WERI-Rb-1 (cell line): ENCODE measurements at regions not wholly inside any gene's neighbourhood (a gene's known extent, or its start where the extent isn't known, plus 50 kb on each side); places are given as distances from the start of the nearest gene placed in this dataset.

Experiments
- DNase-seq: peaks from one replicate; pipeline ENCODE4 v3.0.0-alpha.2; 2020
- H3K27ac ChIP-seq: fragments of 250-450 bp; sonication (Bioruptor Pico); 2 replicates; pipeline ENCODE4 v1.5.1; 2020; ENCODE audit warnings: mild to moderate bottlenecking, moderate library complexity
- H3K27me3 ChIP-seq: fragments of 250-450 bp; sonication (Bioruptor Pico); 2 replicates; pipeline ENCODE4 v1.5.1; 2021; ENCODE audit warnings: mild to moderate bottlenecking, low read depth, moderate library complexity; ENCODE audit not compliant: insufficient read depth, severe bottlenecking
- H3K36me3 ChIP-seq: fragments of 250-450 bp; sonication (Bioruptor Pico); 2 replicates; pipeline ENCODE4 v1.5.1; 2020; ENCODE audit warnings: mild to moderate bottlenecking, moderate library complexity
- H3K4me3 ChIP-seq: 2 replicates; pipeline ENCODE4 v1.5.1; 2011; ENCODE audit warnings: low read depth, mild to moderate bottlenecking, control low read depth, low read length
- H3K9me3 ChIP-seq: fragments of 250-450 bp; sonication (Bioruptor Pico); 2 replicates; pipeline ENCODE4 v1.5.1; 2021; ENCODE audit warnings: mild to moderate bottlenecking, moderate library complexity; ENCODE audit not compliant: severe bottlenecking
- CTCF ChIP-seq: IDR thresholded peaks from 2 replicates; pipeline ENCODE4 v1.5.1; 2011; ENCODE audit warnings: low read depth, mild to moderate bottlenecking, control low read depth, inconsistent platforms, low read length

GRCh38 chr16:14370736-14371234 is 259.3 kb downstream of the PARN start:
- Histone ChIP-seq H3K27ac (no peak overlapping the region), H3K9me3 (no peaks in the 10 kb centered on the region), H3K27me3 (no peaks in the 10 kb centered on the region), H3K36me3 (no peaks in the 10 kb centered on the region), H3K4me3 (no peak overlapping the region)
- no peak for DNase-seq
- TF ChIP-seq CTCF = no peak

- H3K27ac ChIP-seq = no peak overlapping the region
- H3K4me3 ChIP-seq = no peak overlapping the region
- H3K36me3 ChIP-seq = no peaks in the 10 kb centered on the region
- TF ChIP-seq CTCF = no peak
- H3K27me3 ChIP-seq = no peaks in the 10 kb centered on the region
- no peak for DNase-seq
- no peaks in the 10 kb centered on the region for H3K9me3 ChIP-seq
These were observed 260.1 kb downstream of the PARN start for GRCh38 chr16:14369734-14370598.

GRCh38 chr16:14368399-14368798 is 261.7 kb downstream of the PARN start:
- DNase-seq = no peak
- Histone ChIP-seq H3K9me3 (no peaks in the 10 kb centered on the region), H3K4me3 (no peak overlapping the region), H3K27ac (no peak overlapping the region), H3K27me3 (no peaks in the 10 kb centered on the region), H3K36me3 (no peaks in the 10 kb centered on the region)
- no peak for TF ChIP-seq CTCF

GRCh38 chr16:14366974-14367707 is 262.9 kb downstream of the PARN start:
- Histone ChIP-seq H3K4me3 (no peak overlapping the region), H3K36me3 (no peaks in the 10 kb centered on the region), H3K9me3 (no peaks in the 10 kb centered on the region), H3K27me3 (no peaks in the 10 kb centered on the region), H3K27ac (no peak overlapping the region)
- no peak for TF ChIP-seq CTCF
- no peak for DNase-seq

GRCh38 chr16:14366447-14366846 is 263.6 kb downstream of the PARN start:
- no peak for TF ChIP-seq CTCF
- H3K27me3 ChIP-seq = no peaks in the 10 kb centered on the region
- H3K4me3 ChIP-seq = no peak overlapping the region
- H3K9me3 ChIP-seq = no peaks in the 10 kb centered on the region
- DNase-seq = no peak
- no peaks in the 10 kb centered on the region for H3K36me3 ChIP-seq
- H3K27ac ChIP-seq = no peak overlapping the region
